Astrocyte of the cerebellum (primary cell): ENCODE measurements at regions not wholly inside any gene's neighbourhood (a gene's known extent, or its start where the extent isn't known, plus 50 kb on each side); places are given as distances from the start of the nearest gene placed in this dataset.

Source experiments
- DNase-seq: peaks from one replicate; pipeline ENCODE4 v3.0.0-alpha.2; 2011; ENCODE audit warnings: low read depth
- H3K4me3 ChIP-seq: 2 replicates; pipeline ENCODE4 v1.5.1; 2011; ENCODE audit warnings: mild to moderate bottlenecking, low read depth, low read length, moderate library complexity
- CTCF ChIP-seq: IDR thresholded peaks from 2 replicates; pipeline ENCODE4 v1.5.1; 2012; ENCODE audit warnings: low read length, low read depth, moderate library complexity, mild to moderate bottlenecking; ENCODE audit errors: missing control alignments
- in situ Hi-C: cut with HindIII; loops from 2 replicates; pipeline ENCODE4 v1.10.0; 2017; ENCODE audit warnings: low sequenced_read_pairs

GRCh38 chrX:15191830-15192229 lies 78.1 kb downstream of the ASB9 start:
- TF ChIP-seq CTCF: no peak

GRCh38 chrX:15188039-15188438 lies 81.8 kb downstream of the ASB9 start:
- in situ Hi-C loops: no loop called here
- no peak for TF ChIP-seq CTCF
- no peak for DNase-seq
- H3K4me3 ChIP-seq: no peak overlapping the region

More at GRCh38 chrX:15191830-15192229, 78.1 kb downstream of the ASB9 start:
- DNase-seq: no peak
- no peak overlapping the region for H3K4me3 ChIP-seq
- in situ Hi-C loops: no loop called here

DNA sequence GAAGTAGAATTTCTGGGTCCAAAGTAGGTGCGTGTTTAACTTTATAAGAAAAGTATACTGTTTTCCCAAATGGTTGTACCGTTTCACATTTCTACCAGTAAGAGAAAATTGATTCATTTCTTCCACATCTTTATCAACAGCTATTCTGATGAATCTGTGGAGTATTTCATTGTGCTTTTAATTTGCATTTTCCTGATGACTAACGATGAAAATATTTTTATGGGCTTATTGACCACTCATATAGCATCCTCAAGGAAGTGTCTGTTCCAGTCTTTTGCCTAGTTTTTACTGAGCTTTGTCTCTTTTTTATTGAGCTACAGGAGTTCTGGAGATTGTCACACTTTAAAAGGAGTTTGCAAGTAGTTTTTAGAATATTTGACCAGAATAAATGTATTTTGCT lies 92.6 kb downstream of the ASB9 start:
- in situ Hi-C loops: no loop called here
- no peak for DNase-seq
- no peak for TF ChIP-seq CTCF
- H3K4me3 ChIP-seq: no peak overlapping the region

DNA sequence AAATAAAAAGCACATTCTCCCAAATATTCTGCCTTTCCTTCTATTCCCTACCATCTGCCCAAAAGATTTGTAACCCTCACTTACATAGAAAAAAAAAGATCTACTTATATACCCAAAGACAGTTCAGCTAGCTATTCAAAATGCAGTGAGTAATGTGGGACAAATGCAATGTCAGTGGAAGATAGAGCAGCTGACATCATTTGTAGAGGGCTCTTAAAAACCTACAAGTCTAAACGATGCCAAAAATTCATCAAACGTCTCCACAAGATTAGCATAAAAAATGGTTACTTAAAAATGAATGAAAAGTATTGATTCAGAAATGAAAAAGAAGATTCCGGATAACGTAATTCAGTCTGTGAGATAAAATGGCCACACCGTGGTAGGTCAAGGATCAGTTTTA lies 96.5 kb downstream of the ASB9 start:
- in situ Hi-C loops: no loop called here
- TF ChIP-seq CTCF: no peak
- DNase-seq: no peak
- no peak overlapping the region for H3K4me3 ChIP-seq

- TF ChIP-seq CTCF: no peak
- H3K4me3 ChIP-seq: no peak overlapping the region
- in situ Hi-C loops: no loop called here
- peak; percentile 12 for DNase-seq
These were observed 99.0 kb downstream of the ASB9 start for GRCh38 chrX:15170927-15171326.

DNA sequence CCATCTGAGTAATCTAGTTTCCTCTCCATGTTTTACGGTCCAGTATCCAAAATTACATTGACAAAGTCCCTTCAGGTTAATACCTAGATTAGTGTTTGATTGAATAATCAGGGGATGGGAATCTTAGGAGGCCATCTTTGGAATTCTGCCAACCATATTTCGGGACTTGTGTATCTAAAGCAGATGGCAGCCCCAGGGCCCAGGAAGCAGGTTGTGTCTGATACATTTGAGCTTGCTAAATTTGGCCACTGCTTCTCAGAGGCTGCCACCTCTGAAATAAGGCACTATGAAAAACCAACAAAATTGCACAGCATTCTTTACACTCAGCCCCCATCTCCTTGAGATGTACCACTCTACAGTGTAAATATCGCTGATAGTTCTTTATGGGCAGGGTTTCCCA lies 102.1 kb downstream of the ASB9 start:
- no peak overlapping the region for H3K4me3 ChIP-seq
- in situ Hi-C loops: no loop called here
- DNase-seq: no peak
- TF ChIP-seq CTCF: no peak

GRCh38 chrX:15165832-15166231 lies 104.1 kb downstream of the ASB9 start:
- in situ Hi-C loops: no loop called here
- no peak for DNase-seq
- no peak for TF ChIP-seq CTCF
- H3K4me3 ChIP-seq: no peak overlapping the region
